Sigmoid colon (tissue), 6 donors: ENCODE measurements at regions not wholly inside any gene's neighbourhood (a gene's known extent, or its start where the extent isn't known, plus 50 kb on each side); places are given as distances from the start of the nearest gene placed in this dataset.

Source experiments
- DNase-seq: peaks from one replicate; pipeline ENCODE4 v3.0.0-alpha.2; 2019
- H3K27ac ChIP-seq, 4 donors: fragments of 200-600 bp; sonication (generic); one replicate each; pipeline ENCODE4 v1.5.1; 2016 to 2019; ENCODE audit warnings: mild to moderate bottlenecking in 1 of 4
- H3K27me3 ChIP-seq, 3 donors: fragments of 200-600 bp; sonication (generic); one replicate each; pipeline ENCODE4 v1.5.1; 2019; ENCODE audit warnings: mild to moderate bottlenecking in 1 of 3
- H3K36me3 ChIP-seq, 4 donors: fragments of 200-600 bp; sonication (generic); one replicate each; pipeline ENCODE4 v1.5.1; 2016 to 2019
- H3K4me1 ChIP-seq, 4 donors: fragments of 200-600 bp; sonication (generic); one replicate each; pipeline ENCODE4 v1.5.1; 2017 to 2019
- H3K4me3 ChIP-seq, 4 donors: fragments of 200-600 bp; sonication (generic); one replicate each; pipeline ENCODE4 v1.5.1; 2017 to 2019; ENCODE audit warnings: mild to moderate bottlenecking in 2 of 4, moderate library complexity in 1 of 4
- H3K9me3 ChIP-seq, 4 donors: fragments of 200-600 bp in 3 of 4; sonication (generic) in 3 of 4; one replicate each; pipeline versions ENCODE4 v1.5.1 to v1.6.1; 2013 to 2019
- EP300 ChIP-seq, 4 donors: sonication (generic); formaldehyde crosslinking; IDR thresholded peaks; one replicate each; pipeline ENCODE4 v1.6.1; 2017; ENCODE audit warnings: antibody characterized with exemption in 4 of 4
- POLR2A ChIP-seq, 2 donors: fragments of 450-650 bp; IDR thresholded peaks; one replicate each; pipeline ENCODE4 v1.6.1; 2016; ENCODE audit warnings: antibody characterized with exemption in 2 of 2, mild to moderate bottlenecking in 2 of 2, moderate library complexity in 2 of 2
- POLR2AphosphoS5 ChIP-seq, 4 donors: sonication (generic); formaldehyde crosslinking; IDR thresholded peaks; one replicate each; pipeline ENCODE4 v1.6.1; 2017; ENCODE audit warnings: antibody characterized with exemption in 4 of 4
- WGBS, 2 donors: extraction: QIAGEN DNeasy Blood & Tissue Kit; methylation state at CpG; one replicate each; pipeline ENCODE4 v1.1.7; 2013; 5-methylcytosine and 5-hydroxymethylcytosine counted together
- intact Hi-C: fragments of 100-400 bp; cut with DNase I; formaldehyde crosslinking; loops from one replicate; pipeline ENCODE4 v1.15.1; 2023
- TF ChIP-seq, protein P1 (sequence below), 4 experiments: fragments of 450-650 bp in 3 of 4; fragments of 200-600 bp in 1 of 4; IDR thresholded peaks; one replicate each; pipeline ENCODE4 v1.5.1; 2016 to 2019; ENCODE audit warnings: antibody characterized with exemption in 4 of 4, mild to moderate bottlenecking in 3 of 4, moderate library complexity in 2 of 4
- donor health status: healthy with polysubstance abuse.
- donor health status: healthy.

DNA sequence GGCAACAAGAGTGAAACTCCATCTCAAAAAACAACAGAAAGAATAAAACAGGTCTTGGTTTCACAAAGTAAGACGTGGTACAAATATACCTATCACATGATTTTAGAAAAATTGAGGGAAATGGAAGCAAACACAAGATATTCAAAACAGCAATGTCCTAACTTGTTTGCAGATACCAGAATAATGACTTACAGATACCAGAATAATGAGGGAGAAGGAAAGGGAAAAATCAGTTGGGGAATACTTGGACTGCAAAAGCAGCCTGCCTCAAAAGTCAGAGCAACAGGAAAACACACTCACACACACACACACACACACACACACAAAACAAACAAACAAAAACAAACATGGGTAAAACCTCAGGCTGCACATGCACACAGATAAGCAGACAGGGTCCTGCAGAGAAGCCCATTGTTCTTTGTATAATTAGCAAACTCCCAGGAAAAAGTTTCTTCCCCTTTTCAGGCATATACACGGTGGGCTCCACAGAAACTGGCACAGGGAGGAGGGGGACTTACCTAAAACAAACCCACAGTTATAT, 65.7 kb upstream of the CAPRIN2 start:
- 48 to 54% methylated on average over 2 of the region's 2 CpGs for WGBS, 2 donors
- intact Hi-C loops, result no loop called here
- H3K9me3 ChIP-seq, result no peaks in the 10 kb centered on the region
- H3K27ac ChIP-seq, result no peak overlapping the region
- peaks cover 0 to 16% (median 9%) of the 10 kb centered on the region in 4 donors for H3K4me1 ChIP-seq
- no peak overlapping the region for H3K4me3 ChIP-seq
- no peak for DNase-seq
- TF ChIP-seq EP300 (IDR thresholded peaks at IDR 0.05) (no peak), POLR2A (IDR thresholded peaks at IDR 0.05) (no peak), POLR2AphosphoS5 (IDR thresholded peaks at IDR 0.05) (no peak)
- TF ChIP-seq, protein P1, sequence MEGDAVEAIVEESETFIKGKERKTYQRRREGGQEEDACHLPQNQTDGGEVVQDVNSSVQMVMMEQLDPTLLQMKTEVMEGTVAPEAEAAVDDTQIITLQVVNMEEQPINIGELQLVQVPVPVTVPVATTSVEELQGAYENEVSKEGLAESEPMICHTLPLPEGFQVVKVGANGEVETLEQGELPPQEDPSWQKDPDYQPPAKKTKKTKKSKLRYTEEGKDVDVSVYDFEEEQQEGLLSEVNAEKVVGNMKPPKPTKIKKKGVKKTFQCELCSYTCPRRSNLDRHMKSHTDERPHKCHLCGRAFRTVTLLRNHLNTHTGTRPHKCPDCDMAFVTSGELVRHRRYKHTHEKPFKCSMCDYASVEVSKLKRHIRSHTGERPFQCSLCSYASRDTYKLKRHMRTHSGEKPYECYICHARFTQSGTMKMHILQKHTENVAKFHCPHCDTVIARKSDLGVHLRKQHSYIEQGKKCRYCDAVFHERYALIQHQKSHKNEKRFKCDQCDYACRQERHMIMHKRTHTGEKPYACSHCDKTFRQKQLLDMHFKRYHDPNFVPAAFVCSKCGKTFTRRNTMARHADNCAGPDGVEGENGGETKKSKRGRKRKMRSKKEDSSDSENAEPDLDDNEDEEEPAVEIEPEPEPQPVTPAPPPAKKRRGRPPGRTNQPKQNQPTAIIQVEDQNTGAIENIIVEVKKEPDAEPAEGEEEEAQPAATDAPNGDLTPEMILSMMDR (IDR thresholded peaks at IDR 0.05), result no peak
- no peaks in the 10 kb centered on the region for H3K36me3 ChIP-seq
- no peaks in the 10 kb centered on the region for H3K27me3 ChIP-seq

DNA sequence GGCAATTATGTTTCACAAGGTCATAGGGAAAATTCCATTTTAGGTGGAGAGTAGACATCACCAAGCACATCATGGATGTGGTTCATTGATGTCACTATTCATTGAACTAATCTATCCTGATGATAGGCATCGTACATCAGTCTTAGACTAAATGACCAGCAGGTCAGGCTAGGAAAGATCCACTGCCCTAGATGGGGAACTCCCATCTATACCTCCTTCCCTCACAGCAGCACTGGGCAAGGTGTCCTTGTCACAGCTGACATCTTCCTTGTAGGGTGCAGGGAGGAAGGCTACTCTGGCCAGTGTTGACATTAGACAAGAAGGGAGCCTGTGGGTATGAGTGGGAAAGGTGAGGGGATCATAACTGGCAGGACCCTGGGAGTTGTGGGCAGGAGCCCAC, 63.8 kb upstream of the CAPRIN2 start:
- Histone ChIP-seq H3K9me3 (no peaks in the 10 kb centered on the region), H3K27me3 (no peaks in the 10 kb centered on the region), H3K4me3 (no peak overlapping the region), H3K27ac (no peak overlapping the region), H3K36me3 (no peaks in the 10 kb centered on the region), H3K4me1 (peaks cover 0 to 16% (median 9%) of the 10 kb centered on the region in 4 donors)
- 86 to 88% methylated on average over 1 of the region's 1 CpG for WGBS, 2 donors
- TF ChIP-seq POLR2AphosphoS5 (IDR thresholded peaks at IDR 0.05), result no peak
- no peak for TF ChIP-seq EP300 (IDR thresholded peaks at IDR 0.05)
- TF ChIP-seq POLR2A (IDR thresholded peaks at IDR 0.05), result no peak
- TF ChIP-seq, protein P1 (IDR thresholded peaks at IDR 0.05), result no peak
- DNase-seq, result no peak
- intact Hi-C loops, result no loop called here

DNA sequence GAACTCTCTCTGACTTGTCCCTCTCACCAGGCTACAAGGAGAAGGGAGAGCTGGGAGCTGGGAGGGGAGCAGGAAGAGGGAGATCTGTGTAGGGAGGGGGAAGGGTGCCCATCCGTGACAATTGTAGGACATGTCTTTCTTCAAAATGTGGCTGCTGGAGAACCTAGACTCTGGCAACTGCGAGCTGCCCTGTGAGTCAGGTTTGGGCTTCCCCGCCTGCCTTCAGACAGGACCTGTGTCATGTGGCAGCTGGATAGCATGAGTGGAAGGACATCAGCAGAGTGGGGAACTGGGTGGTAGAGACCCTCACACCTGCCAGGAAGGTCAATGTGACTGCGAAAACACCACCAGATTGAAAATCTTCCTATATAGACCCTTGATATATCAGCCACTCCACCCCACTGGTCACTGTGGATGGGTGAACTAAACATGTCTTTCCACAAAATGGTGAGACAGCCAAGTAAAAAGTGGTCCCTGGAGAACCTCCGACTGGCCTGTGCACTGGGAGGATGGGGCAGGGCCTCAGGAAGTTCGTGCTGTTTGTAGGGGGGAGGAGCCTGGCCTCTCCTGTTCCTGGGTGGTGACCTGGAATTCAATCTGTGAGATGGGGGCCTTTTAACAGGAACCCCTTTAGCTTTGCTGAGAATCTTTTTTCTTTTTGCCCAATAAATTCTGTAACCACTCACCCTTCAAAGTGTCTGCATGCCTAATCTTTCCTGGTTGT, 62.2 kb upstream of the CAPRIN2 start:
- intact Hi-C loops, result no loop called here
- WGBS, 2 donors, result 77 to 83% methylated on average over 6 of the region's 6 CpGs
- no peaks in the 10 kb centered on the region for H3K27me3 ChIP-seq
- H3K36me3 ChIP-seq, result no peaks in the 10 kb centered on the region
- H3K9me3 ChIP-seq, result no peaks in the 10 kb centered on the region
- H3K4me1 ChIP-seq, result peaks cover 0 to 3% (median 0%) of the 10 kb centered on the region in 4 donors
- TF ChIP-seq POLR2A (IDR thresholded peaks at IDR 0.05) (no peak), EP300 (IDR thresholded peaks at IDR 0.05) (no peak), POLR2AphosphoS5 (IDR thresholded peaks at IDR 0.05) (no peak)
- TF ChIP-seq, protein P1 (IDR thresholded peaks at IDR 0.05), result no peak
- no peak for DNase-seq
- no peak overlapping the region for H3K4me3 ChIP-seq
- no peak overlapping the region for H3K27ac ChIP-seq

DNA sequence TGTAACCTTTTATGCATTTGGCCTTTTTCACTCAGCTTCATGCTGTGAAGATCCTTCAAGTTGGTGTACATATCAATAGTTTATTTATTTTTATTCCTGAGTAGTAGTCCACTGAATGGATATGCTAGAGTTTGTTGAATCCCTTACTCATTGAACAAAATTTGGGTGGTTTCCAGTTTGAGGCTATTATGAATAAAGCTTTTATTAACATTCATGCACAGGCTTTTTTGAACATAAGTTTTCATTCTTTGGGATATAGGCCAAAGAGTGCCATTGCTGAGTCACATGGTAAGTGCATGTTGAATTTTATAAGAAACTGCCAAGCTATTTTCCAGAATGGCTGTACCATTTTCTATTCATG, 59.5 kb upstream of the CAPRIN2 start:
- TF ChIP-seq POLR2A (IDR thresholded peaks at IDR 0.05) (no peak), POLR2AphosphoS5 (IDR thresholded peaks at IDR 0.05) (no peak), EP300 (IDR thresholded peaks at IDR 0.05) (no peak)
- TF ChIP-seq, protein P1 (IDR thresholded peaks at IDR 0.05), result no peak

More for the DNA sequence above, 59.5 kb upstream of the CAPRIN2 start:
- intact Hi-C loops, result no loop called here
- H3K4me3 ChIP-seq, result no peak overlapping the region
- no peaks in the 10 kb centered on the region for H3K9me3 ChIP-seq
- no peaks in the 10 kb centered on the region for H3K36me3 ChIP-seq
- peaks cover 0 to 2% (median 0%) of the 10 kb centered on the region in 3 donors for H3K27me3 ChIP-seq
- no peak for DNase-seq
- no peaks in the 10 kb centered on the region for H3K4me1 ChIP-seq
- H3K27ac ChIP-seq, result no peak overlapping the region
